AG04450 (cell line): ENCODE measurements at regions not wholly inside any gene's neighbourhood (a gene's known extent, or its start where the extent isn't known, plus 50 kb on each side); places are given as distances from the start of the nearest gene placed in this dataset.

Experiments
- CTCF ChIA-PET: fragments of 300-600, 350-600 bp; formaldehyde crosslinking; extraction: SDS; loops from one replicate; lab custom pipeline; 2022; ENCODE audit warnings: antibody characterized with exemption, inconsistent platforms; lab: Charles Lee
- POLR2A ChIA-PET: fragments of 350-600 bp; formaldehyde crosslinking; extraction: SDS; loops from one replicate; lab custom pipeline; 2021; ENCODE audit warnings: antibody characterized with exemption, inconsistent platforms; lab: Yijun Ruan, JAX
- DNase-seq: peaks from one replicate; pipeline ENCODE4 v3.0.0-alpha.2; 2011; ENCODE audit warnings: low read depth, low spot score
- H3K27ac ChIP-seq: one replicate; pipeline ENCODE4 v1.5.1; 2012; ENCODE audit warnings: low read depth, low read length, control low read depth
- H3K27me3 ChIP-seq: one replicate; pipeline ENCODE4 v1.6.0; 2012; ENCODE audit warnings: low read length; ENCODE audit not compliant: control insufficient read depth, insufficient read depth
- H3K4me3 ChIP-seq: 2 replicates; pipeline ENCODE4 v1.5.1; 2011; ENCODE audit warnings: mild to moderate bottlenecking, low read depth, low read length, control low read depth
- H3K9me3 ChIP-seq: 2 replicates; pipeline ENCODE4 v1.5.1; 2012; ENCODE audit warnings: low read length; ENCODE audit not compliant: control insufficient read depth, insufficient read depth
- CTCF ChIP-seq: IDR thresholded peaks from 2 replicates; pipeline ENCODE4 v1.5.1; 2011; ENCODE audit warnings: low read depth, low read length, control low read depth, inconsistent platforms

DNA sequence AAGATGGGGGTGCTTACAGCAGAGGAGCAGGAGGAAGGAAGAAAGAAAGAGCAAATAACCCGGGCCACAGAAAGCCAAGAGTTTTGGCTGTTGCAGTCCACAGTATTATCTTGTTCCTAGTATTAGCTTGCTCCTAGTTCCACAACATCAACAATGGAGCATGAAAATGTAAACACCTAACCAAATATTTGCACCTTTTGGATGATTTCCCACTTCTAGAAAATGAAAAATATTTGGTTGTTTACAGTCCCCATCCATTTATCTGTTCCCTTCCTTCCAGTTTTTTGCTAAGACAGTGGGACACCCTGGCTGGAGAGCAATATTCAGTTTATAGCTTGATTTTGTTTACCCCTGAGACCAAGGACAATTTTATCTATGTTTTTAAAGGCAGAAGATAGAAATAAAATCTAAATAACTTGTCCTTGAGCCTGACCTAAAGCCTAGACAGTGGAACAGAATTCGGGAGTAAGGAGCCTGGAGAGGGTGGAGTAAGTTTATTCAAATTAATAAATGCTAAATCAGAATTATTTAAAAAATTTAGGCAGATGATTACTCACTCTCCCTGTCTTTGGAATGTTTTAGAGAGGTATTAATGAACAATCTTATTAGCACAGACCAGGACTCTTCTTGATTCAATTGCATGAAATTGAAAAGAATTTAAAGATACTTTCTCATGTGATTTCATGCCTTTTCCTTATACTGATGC lies 51.6 kb downstream of the RESF1 start:
- Histone ChIP-seq H3K27me3 (no peaks in the 10 kb centered on the region), H3K9me3 (no peaks in the 10 kb centered on the region), H3K27ac (no peak overlapping the region), H3K4me3 (no peak overlapping the region)
- DNase-seq = no peak
- no peak for TF ChIP-seq CTCF
- ChIA-PET POLR2A (no interaction called here), CTCF (interaction anchor here (1.1 kb wide), 1 partner anchor 358 kb away, joined by 4 read pairs; no protein-coding TSS in a partner anchor)

DNA sequence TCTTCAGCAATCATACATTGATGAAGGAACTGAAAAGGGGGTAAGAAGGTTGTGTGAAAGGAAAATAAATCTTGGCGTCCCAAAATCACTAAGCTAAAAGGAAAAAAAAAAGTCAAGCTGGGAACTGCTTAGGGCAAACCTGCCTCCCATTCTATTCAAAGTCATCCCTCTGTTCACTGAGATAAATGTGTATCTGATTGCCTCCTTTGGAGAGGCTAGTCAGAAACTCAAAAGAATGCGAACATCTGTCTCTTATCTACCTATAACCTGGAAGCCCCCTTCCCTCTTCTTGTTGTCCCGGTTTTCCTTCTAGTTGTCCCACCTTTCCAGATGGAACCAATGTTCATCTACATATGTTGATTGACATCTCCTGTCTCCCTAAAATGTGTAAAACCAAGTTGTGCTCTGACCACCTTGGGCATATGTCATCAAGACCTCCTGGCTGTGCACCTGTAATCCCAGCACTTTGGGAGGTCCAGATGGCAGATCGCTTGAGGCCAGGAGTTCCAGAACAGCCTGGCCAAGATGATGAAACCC lies 53.1 kb downstream of the RESF1 start:
- CTCF ChIA-PET = no interaction called here
- no peak for DNase-seq
- Histone ChIP-seq H3K9me3 (no peaks in the 10 kb centered on the region), H3K27me3 (no peaks in the 10 kb centered on the region), H3K27ac (no peak overlapping the region), H3K4me3 (no peak overlapping the region)
- POLR2A ChIA-PET = no interaction called here
- no peak for TF ChIP-seq CTCF

- Histone ChIP-seq H3K27me3 (no peaks in the 10 kb centered on the region), H3K9me3 (no peaks in the 10 kb centered on the region), H3K4me3 (no peak overlapping the region), H3K27ac (no peak overlapping the region)
- no peak for DNase-seq
- no peak for TF ChIP-seq CTCF
- POLR2A ChIA-PET = no interaction called here
- CTCF ChIA-PET = interaction anchor here (0.6 kb wide), 1 partner anchor 143 kb away, joined by 3 read pairs; no protein-coding TSS in a partner anchor
Observed at GRCh38 chr12:32015036-32015435, 55.8 kb downstream of the RESF1 start.

DNA sequence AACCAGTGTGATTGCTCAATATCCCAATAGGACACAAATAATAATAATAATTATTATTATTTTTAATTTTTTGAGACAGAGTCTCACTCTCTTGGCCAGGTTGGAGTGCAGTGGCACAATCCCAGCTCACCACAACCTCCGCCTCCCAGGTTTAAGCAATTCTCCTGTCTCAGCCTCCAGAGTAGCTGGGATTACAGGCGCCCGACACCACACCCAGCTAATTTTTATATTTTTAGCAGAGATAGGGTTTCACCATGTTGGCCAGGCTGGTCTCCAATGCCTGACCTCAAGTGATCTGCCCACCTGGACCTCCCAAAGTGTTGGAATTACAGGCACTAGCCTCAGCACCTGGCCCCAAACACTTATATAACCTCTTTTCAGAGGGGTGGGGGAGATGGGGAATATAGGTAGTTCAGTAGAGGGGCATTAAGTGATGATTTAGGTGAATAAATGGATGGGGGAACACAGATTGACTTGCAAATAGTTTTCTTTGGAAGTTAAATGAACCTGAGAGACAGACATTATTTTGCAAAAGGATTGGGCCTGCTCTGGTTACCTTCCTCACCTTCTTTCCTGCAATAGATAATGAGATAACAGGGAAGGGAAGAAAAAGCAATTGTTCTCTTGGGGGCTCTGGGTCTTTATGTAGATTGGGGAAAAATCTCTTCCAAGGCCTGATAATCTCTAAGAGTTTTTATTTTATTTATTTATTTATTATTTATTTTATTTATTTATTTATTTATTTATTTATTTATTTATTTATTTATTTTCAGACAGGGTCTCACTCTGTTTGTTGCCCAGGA lies 57.7 kb downstream of the RESF1 start:
- Histone ChIP-seq H3K4me3 (no peak overlapping the region), H3K27ac (no peak overlapping the region), H3K9me3 (no peaks in the 10 kb centered on the region), H3K27me3 (no peaks in the 10 kb centered on the region)
- CTCF ChIA-PET = no interaction called here
- no peak for TF ChIP-seq CTCF
- POLR2A ChIA-PET = no interaction called here
- no peak for DNase-seq
